ENCODE measurements at regions not wholly inside any gene's neighbourhood (a gene's known extent, or its start where the extent isn't known, plus 50 kb on each side); places are given as distances from the start of the nearest gene placed in this dataset.

DNA sequence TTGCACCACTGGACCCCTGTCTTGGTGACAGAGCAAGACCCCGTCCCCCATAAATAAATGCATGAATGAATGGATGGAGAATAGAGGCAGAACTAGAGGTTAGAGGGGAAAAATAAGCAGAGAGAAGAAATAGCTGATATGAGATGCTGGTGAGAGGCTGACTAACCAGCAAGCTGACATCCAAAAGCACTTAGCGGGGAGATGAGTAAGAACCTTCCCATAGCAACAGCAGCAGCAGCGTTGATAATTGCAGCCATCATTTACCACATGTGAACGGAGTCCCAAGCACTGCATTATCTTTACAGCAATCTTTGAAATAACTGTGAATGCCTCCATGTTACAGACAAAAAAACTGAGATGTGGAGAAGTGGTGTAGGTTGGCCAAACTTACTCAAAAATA is 777.3 kb upstream of the EEF2KMT start:
- Histone ChIP-seq H3K9ac (ENCODE audit: insufficient read depth in 1 of 2, low read length in 2 of 2) (no peak overlapping the region), H3K27me3 (ENCODE audit: control insufficient read depth in 3 of 3, insufficient read depth in 3 of 3, low read length in 2 of 3) (no peaks in the 10 kb centered on the region), H3K27ac (ENCODE audit: low read depth in 1 of 2, low read length in 1 of 2) (no peak overlapping the region), H3K36me3 (ENCODE audit: control insufficient read depth in 4 of 4, insufficient read depth in 4 of 4, low read length in 4 of 4) (no peaks in the 10 kb centered on the region), H3K4me3 (no peak overlapping the region), H3K4me1 (ENCODE audit: control insufficient read depth in 5 of 5, insufficient read depth in 5 of 5, low read length in 5 of 5) (no peaks in the 10 kb centered on the region), H3K9me3 (ENCODE audit: control insufficient read depth in 4 of 4, insufficient read depth in 3 of 4, low read length in 3 of 4) (no peaks in the 10 kb centered on the region)
- WGBS, 2 donors = 89 to 90% methylated on average over 4 of the region's 4 CpGs
- TF ChIP-seq, protein P1, sequence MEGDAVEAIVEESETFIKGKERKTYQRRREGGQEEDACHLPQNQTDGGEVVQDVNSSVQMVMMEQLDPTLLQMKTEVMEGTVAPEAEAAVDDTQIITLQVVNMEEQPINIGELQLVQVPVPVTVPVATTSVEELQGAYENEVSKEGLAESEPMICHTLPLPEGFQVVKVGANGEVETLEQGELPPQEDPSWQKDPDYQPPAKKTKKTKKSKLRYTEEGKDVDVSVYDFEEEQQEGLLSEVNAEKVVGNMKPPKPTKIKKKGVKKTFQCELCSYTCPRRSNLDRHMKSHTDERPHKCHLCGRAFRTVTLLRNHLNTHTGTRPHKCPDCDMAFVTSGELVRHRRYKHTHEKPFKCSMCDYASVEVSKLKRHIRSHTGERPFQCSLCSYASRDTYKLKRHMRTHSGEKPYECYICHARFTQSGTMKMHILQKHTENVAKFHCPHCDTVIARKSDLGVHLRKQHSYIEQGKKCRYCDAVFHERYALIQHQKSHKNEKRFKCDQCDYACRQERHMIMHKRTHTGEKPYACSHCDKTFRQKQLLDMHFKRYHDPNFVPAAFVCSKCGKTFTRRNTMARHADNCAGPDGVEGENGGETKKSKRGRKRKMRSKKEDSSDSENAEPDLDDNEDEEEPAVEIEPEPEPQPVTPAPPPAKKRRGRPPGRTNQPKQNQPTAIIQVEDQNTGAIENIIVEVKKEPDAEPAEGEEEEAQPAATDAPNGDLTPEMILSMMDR (IDR thresholded peaks at IDR 0.05; ENCODE audit: control extremely low read depth, extremely low read depth) = no peak
- DNase-seq = no peak
- no peak for ATAC-seq (ENCODE audit: insufficient read depth, low FRiP score)

DNA sequence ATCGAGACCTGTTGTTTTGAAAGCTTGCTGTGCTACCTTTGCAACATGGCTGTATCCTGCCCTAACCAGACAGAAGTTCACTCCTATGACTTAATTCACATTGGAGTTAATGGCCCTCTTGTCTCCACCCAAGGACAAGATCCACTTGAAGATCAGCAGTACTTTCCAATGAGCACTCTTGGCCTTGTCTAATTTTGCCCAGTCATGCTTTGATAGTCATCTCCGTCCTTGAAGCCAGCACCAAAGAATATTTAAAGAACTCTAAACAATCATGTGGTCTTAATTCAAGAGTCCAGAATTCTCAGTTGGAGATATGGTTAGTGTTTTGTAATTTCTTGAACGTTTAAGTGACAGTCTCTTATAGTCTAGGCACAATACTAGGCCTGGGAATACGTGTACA is 775.6 kb upstream of the EEF2KMT start:
- TF ChIP-seq, protein P1 (IDR thresholded peaks at IDR 0.05; ENCODE audit: control extremely low read depth, extremely low read depth) = no peak
- no peak for ATAC-seq (ENCODE audit: insufficient read depth, low FRiP score)

DNA sequence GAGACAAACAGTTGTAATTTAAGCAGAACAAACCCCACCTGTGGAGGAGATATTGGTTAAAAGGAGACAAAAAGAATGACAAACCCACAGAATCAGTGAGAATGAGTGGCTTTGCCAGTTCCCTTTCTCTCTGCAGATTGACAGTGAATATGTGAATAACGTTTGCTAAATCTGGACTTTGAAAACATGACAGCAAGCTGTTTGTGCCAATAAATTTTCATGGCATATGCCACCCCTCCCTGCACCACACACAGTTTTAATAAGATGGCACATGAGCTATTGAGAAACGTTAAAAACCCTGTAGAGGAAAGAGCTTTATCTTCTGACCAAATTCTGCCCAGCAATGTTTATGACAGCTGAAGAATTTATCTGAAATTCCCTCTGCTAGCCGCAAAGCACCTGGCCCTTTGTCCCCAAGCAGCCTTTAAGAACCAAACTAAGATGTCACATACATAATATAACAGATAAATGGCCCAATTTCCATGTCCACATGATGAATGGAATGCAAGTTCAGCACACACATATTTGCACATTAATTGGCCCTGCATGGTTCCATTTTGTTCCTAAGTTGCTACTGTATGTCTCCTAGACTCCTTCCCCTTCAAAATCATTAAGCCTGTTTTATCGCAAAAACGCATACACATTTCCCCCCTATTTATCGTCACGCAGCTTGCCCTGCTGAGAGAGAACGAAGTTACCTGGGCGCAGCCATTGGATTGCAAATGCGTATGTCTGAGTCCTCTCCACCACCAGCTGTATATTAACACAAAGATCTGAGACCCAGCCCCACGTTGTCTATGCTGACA is 773.5 kb upstream of the EEF2KMT start:
- WGBS, 2 donors = 25 to 26% methylated on average over 11 of the region's 11 CpGs
- TF ChIP-seq, protein P1 (IDR thresholded peaks at IDR 0.05; ENCODE audit: control extremely low read depth, extremely low read depth) = no peak
- ATAC-seq (ENCODE audit: insufficient read depth, low FRiP score) = no peak

More for the DNA sequence above, 775.6 kb upstream of the EEF2KMT start:
- no peaks in the 10 kb centered on the region for H3K27me3 ChIP-seq (ENCODE audit: control insufficient read depth in 3 of 3, insufficient read depth in 3 of 3, low read length in 2 of 3)
- H3K4me1 ChIP-seq (ENCODE audit: control insufficient read depth in 5 of 5, insufficient read depth in 5 of 5, low read length in 5 of 5) = no peaks in the 10 kb centered on the region
- no peak overlapping the region for H3K27ac ChIP-seq (ENCODE audit: low read depth in 1 of 2, low read length in 1 of 2)
- no peak overlapping the region for H3K4me3 ChIP-seq
- no peak for DNase-seq
- H3K9me3 ChIP-seq (ENCODE audit: control insufficient read depth in 4 of 4, insufficient read depth in 3 of 4, low read length in 3 of 4) = no peaks in the 10 kb centered on the region
- no peak overlapping the region for H3K9ac ChIP-seq (ENCODE audit: insufficient read depth in 1 of 2, low read length in 2 of 2)
- no peaks in the 10 kb centered on the region for H3K36me3 ChIP-seq (ENCODE audit: control insufficient read depth in 4 of 4, insufficient read depth in 4 of 4, low read length in 4 of 4)
- 55 to 70% methylated on average over 4 of the region's 4 CpGs for WGBS, 2 donors

More for the DNA sequence above, 773.5 kb upstream of the EEF2KMT start:
- Histone ChIP-seq H3K27me3 (ENCODE audit: control insufficient read depth in 3 of 3, insufficient read depth in 3 of 3, low read length in 2 of 3) (no peaks in the 10 kb centered on the region), H3K36me3 (ENCODE audit: control insufficient read depth in 4 of 4, insufficient read depth in 4 of 4, low read length in 4 of 4) (no peaks in the 10 kb centered on the region), H3K4me1 (ENCODE audit: control insufficient read depth in 5 of 5, insufficient read depth in 5 of 5, low read length in 5 of 5) (no peaks in the 10 kb centered on the region), H3K9ac (ENCODE audit: insufficient read depth in 1 of 2, low read length in 2 of 2) (no peak overlapping the region), H3K9me3 (ENCODE audit: control insufficient read depth in 4 of 4, insufficient read depth in 3 of 4, low read length in 3 of 4) (peaks cover 0 to 2% (median under 1%) of the 10 kb centered on the region in 4 donors), H3K4me3 (no peak overlapping the region), H3K27ac (ENCODE audit: low read depth in 1 of 2, low read length in 1 of 2) (no peak overlapping the region)
- DNase-seq = no peak

Data from lung (tissue), 11 donors.